ENCODE measurements at regions not wholly inside any gene's neighbourhood (a gene's known extent, or its start where the extent isn't known, plus 50 kb on each side); places are given as distances from the start of the nearest gene placed in this dataset.

DNA sequence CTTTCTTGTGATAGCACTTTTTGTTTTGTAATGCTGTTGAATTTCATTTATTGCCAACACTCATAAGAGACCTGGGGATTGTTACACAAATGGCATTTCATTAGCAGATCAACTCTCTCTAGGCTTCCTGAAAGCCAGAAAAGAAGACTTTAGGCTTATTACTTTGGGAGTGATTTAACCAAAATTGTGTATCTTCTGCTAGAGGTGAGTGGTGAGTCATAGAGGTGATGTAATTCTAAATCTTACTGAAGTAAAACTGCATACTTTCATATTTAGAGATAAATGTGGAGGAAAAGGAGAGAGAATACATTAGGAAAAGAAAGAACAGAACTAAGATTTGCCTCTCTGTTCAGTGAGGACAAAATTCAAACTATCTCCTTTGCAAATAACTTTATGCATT, 304.7 kb upstream of the RGS17 start:
- H3K4me3 Mint-ChIP-seq (ENCODE audit: unreplicated experiment): no peak overlapping the region
- no peaks in the 10 kb centered on the region for H3K4me1 Mint-ChIP-seq (ENCODE audit: low read depth, unreplicated experiment)
- H3K9ac ChIP-seq (ENCODE audit: low read length): no peak overlapping the region
- no peaks in the 10 kb centered on the region for H3K9me3 Mint-ChIP-seq (ENCODE audit: unreplicated experiment)
- no peaks in the 10 kb centered on the region for H3K9me3 ChIP-seq (ENCODE audit: insufficient read depth, low read depth, low read length)
- H3K36me3 Mint-ChIP-seq (ENCODE audit: low read depth, unreplicated experiment): no peaks in the 10 kb centered on the region
- H3K27ac ChIP-seq (ENCODE audit: low read depth, low read length): no peak overlapping the region
- H3K27ac Mint-ChIP-seq (ENCODE audit: unreplicated experiment): no peak overlapping the region
- FAIRE-seq (no peak), DNase-seq (ENCODE audit: low read depth) (no peak)
- H3K4me2 ChIP-seq (ENCODE audit: low read length): no peak overlapping the region
- no peaks in the 10 kb centered on the region for H3K4me1 ChIP-seq (ENCODE audit: insufficient read depth, low read length)
- H3K36me3 ChIP-seq (ENCODE audit: insufficient read depth, low read length): no peaks in the 10 kb centered on the region
- H3K79me2 ChIP-seq (ENCODE audit: insufficient read depth, low read length): no peaks in the 10 kb centered on the region
- no peaks in the 10 kb centered on the region for H4K20me1 ChIP-seq (ENCODE audit: insufficient read depth, low read length)
- no peaks in the 10 kb centered on the region for H3K27me3 Mint-ChIP-seq (ENCODE audit: low read depth, unreplicated experiment)
- no peak overlapping the region for H2AFZ ChIP-seq (ENCODE audit: low read depth, low read length)
- H3K4me3 ChIP-seq (ENCODE audit: insufficient read depth, low read depth, low read length): no peak overlapping the region
- TF ChIP-seq EZH2 (IDR thresholded peaks at IDR 0.05; ENCODE audit: insufficient read depth, low read length): no peak
- TF ChIP-seq, protein P1, sequence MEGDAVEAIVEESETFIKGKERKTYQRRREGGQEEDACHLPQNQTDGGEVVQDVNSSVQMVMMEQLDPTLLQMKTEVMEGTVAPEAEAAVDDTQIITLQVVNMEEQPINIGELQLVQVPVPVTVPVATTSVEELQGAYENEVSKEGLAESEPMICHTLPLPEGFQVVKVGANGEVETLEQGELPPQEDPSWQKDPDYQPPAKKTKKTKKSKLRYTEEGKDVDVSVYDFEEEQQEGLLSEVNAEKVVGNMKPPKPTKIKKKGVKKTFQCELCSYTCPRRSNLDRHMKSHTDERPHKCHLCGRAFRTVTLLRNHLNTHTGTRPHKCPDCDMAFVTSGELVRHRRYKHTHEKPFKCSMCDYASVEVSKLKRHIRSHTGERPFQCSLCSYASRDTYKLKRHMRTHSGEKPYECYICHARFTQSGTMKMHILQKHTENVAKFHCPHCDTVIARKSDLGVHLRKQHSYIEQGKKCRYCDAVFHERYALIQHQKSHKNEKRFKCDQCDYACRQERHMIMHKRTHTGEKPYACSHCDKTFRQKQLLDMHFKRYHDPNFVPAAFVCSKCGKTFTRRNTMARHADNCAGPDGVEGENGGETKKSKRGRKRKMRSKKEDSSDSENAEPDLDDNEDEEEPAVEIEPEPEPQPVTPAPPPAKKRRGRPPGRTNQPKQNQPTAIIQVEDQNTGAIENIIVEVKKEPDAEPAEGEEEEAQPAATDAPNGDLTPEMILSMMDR (IDR thresholded peaks at IDR 0.05; ENCODE audit: insufficient read depth, low read depth, low read length): no peak
- no peaks in the 10 kb centered on the region for H3K27me3 ChIP-seq (ENCODE audit: insufficient read depth, low read length)

GRCh38 chr6:153425536-153425935, 294.5 kb upstream of the RGS17 start:
- H3K4me3 ChIP-seq (ENCODE audit: insufficient read depth, low read depth, low read length): no peak overlapping the region
- no peaks in the 10 kb centered on the region for H3K9me3 ChIP-seq (ENCODE audit: insufficient read depth, low read depth, low read length)
- no peaks in the 10 kb centered on the region for H3K27me3 ChIP-seq (ENCODE audit: insufficient read depth, low read length)
- no peak overlapping the region for H2AFZ ChIP-seq (ENCODE audit: low read depth, low read length)
- no peak overlapping the region for H3K4me3 Mint-ChIP-seq (ENCODE audit: unreplicated experiment)
- peak overlapping the region; percentile 52 for H3K27ac ChIP-seq (ENCODE audit: low read depth, low read length)
- H3K4me1 ChIP-seq (ENCODE audit: insufficient read depth, low read length): no peaks in the 10 kb centered on the region
- FAIRE-seq (no peak), DNase-seq (ENCODE audit: low read depth) (peak; percentile 5)
- no peaks in the 10 kb centered on the region for H3K27me3 Mint-ChIP-seq (ENCODE audit: low read depth, unreplicated experiment)
- H3K36me3 Mint-ChIP-seq (ENCODE audit: low read depth, unreplicated experiment): no peaks in the 10 kb centered on the region
- no peaks in the 10 kb centered on the region for H3K36me3 ChIP-seq (ENCODE audit: insufficient read depth, low read length)
- H3K9me3 Mint-ChIP-seq (ENCODE audit: unreplicated experiment): peaks cover 3% of the 10 kb centered on the region
- peak overlapping the region; percentile 15 for H3K9ac ChIP-seq (ENCODE audit: low read length)
- H3K27ac Mint-ChIP-seq (ENCODE audit: unreplicated experiment): no peak overlapping the region
- TF ChIP-seq, protein P1 (IDR thresholded peaks at IDR 0.05; ENCODE audit: insufficient read depth, low read depth, low read length): no peak
- TF ChIP-seq EZH2 (IDR thresholded peaks at IDR 0.05; ENCODE audit: insufficient read depth, low read length): no peak
- H3K4me1 Mint-ChIP-seq (ENCODE audit: low read depth, unreplicated experiment): no peaks in the 10 kb centered on the region
- no peaks in the 10 kb centered on the region for H4K20me1 ChIP-seq (ENCODE audit: insufficient read depth, low read length)
- no peaks in the 10 kb centered on the region for H3K79me2 ChIP-seq (ENCODE audit: insufficient read depth, low read length)
- H3K4me2 ChIP-seq (ENCODE audit: low read length): peak overlapping the region; percentile 58

- H4K20me1 ChIP-seq (ENCODE audit: insufficient read depth, low read length): no peaks in the 10 kb centered on the region
- H3K4me2 ChIP-seq (ENCODE audit: low read length): peak overlapping the region; percentile 58
- no peak for TF ChIP-seq EZH2 (IDR thresholded peaks at IDR 0.05; ENCODE audit: insufficient read depth, low read length)
- TF ChIP-seq, protein P1 (IDR thresholded peaks at IDR 0.05; ENCODE audit: insufficient read depth, low read depth, low read length): no peak
- H3K9me3 ChIP-seq (ENCODE audit: insufficient read depth, low read depth, low read length): no peaks in the 10 kb centered on the region
- peak overlapping the region; percentile 52 for H3K27ac ChIP-seq (ENCODE audit: low read depth, low read length)
- no peaks in the 10 kb centered on the region for H3K4me1 Mint-ChIP-seq (ENCODE audit: low read depth, unreplicated experiment)
- no peak overlapping the region for H3K4me3 Mint-ChIP-seq (ENCODE audit: unreplicated experiment)
- H3K4me1 ChIP-seq (ENCODE audit: insufficient read depth, low read length): no peaks in the 10 kb centered on the region
- no peaks in the 10 kb centered on the region for H3K36me3 ChIP-seq (ENCODE audit: insufficient read depth, low read length)
- no peaks in the 10 kb centered on the region for H3K27me3 Mint-ChIP-seq (ENCODE audit: low read depth, unreplicated experiment)
- DNase-seq (ENCODE audit: low read depth) (peak; percentile 22), FAIRE-seq (no peak)
- no peaks in the 10 kb centered on the region for H3K79me2 ChIP-seq (ENCODE audit: insufficient read depth, low read length)
- no peaks in the 10 kb centered on the region for H3K27me3 ChIP-seq (ENCODE audit: insufficient read depth, low read length)
- no peak overlapping the region for H3K4me3 ChIP-seq (ENCODE audit: insufficient read depth, low read depth, low read length)
- no peaks in the 10 kb centered on the region for H3K36me3 Mint-ChIP-seq (ENCODE audit: low read depth, unreplicated experiment)
- H3K9me3 Mint-ChIP-seq (ENCODE audit: unreplicated experiment): peaks cover 3% of the 10 kb centered on the region
- H2AFZ ChIP-seq (ENCODE audit: low read depth, low read length): no peak overlapping the region
- H3K27ac Mint-ChIP-seq (ENCODE audit: unreplicated experiment): no peak overlapping the region
- peak overlapping the region; percentile 15 for H3K9ac ChIP-seq (ENCODE audit: low read length)
These were observed 293.8 kb upstream of the RGS17 start for GRCh38 chr6:153424719-153425400.
